ENCODE measurements at regions not wholly inside any gene's neighbourhood (a gene's known extent, or its start where the extent isn't known, plus 50 kb on each side); places are given as distances from the start of the nearest gene placed in this dataset.

DNA sequence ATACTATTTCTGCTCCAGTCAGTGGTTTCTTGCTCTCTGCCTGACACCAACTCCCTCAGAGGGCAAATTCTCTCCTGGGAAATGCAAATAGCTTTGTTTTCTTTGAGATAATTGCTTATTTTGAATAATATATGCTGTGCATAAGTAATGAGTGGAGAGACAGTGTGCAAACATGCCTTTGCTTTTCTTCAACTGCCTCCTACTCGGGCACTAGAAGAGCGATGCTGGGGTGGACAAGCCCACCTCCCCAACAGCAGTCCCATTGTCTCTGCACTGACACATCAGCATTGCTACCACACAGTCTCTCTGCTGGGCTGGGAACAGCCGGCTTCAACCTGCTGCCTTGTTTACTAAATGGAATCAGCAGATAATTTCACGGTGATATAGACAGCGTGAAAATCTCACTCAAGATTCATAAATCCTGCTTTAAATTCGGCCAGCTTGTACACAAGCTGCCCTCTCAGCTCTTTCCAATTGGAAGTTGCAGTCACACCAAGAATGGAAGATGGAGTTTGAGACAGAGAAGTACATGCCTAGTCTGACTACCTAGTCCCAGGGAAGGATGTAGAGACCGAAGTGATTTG lies 694.5 kb downstream of the TDRD15 start:
- TF ChIP-seq, protein P1, sequence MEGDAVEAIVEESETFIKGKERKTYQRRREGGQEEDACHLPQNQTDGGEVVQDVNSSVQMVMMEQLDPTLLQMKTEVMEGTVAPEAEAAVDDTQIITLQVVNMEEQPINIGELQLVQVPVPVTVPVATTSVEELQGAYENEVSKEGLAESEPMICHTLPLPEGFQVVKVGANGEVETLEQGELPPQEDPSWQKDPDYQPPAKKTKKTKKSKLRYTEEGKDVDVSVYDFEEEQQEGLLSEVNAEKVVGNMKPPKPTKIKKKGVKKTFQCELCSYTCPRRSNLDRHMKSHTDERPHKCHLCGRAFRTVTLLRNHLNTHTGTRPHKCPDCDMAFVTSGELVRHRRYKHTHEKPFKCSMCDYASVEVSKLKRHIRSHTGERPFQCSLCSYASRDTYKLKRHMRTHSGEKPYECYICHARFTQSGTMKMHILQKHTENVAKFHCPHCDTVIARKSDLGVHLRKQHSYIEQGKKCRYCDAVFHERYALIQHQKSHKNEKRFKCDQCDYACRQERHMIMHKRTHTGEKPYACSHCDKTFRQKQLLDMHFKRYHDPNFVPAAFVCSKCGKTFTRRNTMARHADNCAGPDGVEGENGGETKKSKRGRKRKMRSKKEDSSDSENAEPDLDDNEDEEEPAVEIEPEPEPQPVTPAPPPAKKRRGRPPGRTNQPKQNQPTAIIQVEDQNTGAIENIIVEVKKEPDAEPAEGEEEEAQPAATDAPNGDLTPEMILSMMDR (IDR thresholded peaks at IDR 0.05): no peak
- no peak for TF ChIP-seq POLR2A (IDR thresholded peaks at IDR 0.05)

All from testis (tissue), 2 donors.